NCI-H2196 (cell line): ENCODE measurements at regions not wholly inside any gene's neighbourhood (a gene's known extent, or its start where the extent isn't known, plus 50 kb on each side); places are given as distances from the start of the nearest gene placed in this dataset.
"Not testable (repeated sequence)": the region's sequence is repeated elsewhere in the genome, so short reads cannot be mapped to it uniquely, and the experiment has no call there.

Experiments
- DNase-seq: peaks from one replicate; lab custom pipeline; 2025; ENCODE audit not compliant: unreplicated experiment; lab: John Stamatoyannopoulos, UW

DNA sequence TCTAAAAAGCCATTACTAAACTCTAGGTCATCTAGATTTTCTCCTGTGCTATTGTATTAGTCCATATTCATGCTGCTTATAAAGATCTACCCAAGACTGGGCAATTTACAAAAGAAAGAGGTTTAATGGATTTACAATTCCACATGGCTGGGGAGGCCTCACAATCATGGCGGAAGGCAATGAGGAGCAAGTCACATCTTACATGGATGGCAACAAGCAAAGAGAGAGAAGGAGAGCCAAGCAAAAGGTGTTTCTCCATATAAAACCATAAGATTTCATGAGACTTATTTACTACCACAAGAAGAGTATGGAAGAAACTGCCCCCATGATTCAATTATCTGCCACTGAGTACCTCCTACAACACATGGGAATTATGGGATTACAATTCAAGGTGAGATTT, 69.6 kb upstream of the CCDC6 start:
- DNase-seq: not testable (repeated sequence)

DNA sequence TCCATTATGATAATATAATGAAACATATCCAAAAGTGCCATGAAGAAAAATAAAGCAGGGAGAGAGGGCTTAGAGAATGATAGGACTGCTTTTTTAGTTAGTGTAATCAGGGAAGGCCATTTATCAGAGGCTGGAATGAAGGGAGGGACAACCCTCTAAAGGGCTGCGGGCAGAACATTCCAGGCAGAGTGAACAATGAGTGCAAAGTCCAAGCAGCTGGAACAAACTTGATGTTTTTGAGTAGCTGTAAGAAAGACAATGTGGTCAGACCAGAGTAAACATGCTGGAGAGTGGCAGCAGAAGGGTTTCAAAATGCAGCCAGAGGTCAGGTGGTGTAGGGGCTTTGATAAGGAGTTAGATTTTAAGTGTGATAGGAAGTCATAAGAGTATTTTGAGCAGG, 65.6 kb upstream of the CCDC6 start:
- no peak for DNase-seq

DNA sequence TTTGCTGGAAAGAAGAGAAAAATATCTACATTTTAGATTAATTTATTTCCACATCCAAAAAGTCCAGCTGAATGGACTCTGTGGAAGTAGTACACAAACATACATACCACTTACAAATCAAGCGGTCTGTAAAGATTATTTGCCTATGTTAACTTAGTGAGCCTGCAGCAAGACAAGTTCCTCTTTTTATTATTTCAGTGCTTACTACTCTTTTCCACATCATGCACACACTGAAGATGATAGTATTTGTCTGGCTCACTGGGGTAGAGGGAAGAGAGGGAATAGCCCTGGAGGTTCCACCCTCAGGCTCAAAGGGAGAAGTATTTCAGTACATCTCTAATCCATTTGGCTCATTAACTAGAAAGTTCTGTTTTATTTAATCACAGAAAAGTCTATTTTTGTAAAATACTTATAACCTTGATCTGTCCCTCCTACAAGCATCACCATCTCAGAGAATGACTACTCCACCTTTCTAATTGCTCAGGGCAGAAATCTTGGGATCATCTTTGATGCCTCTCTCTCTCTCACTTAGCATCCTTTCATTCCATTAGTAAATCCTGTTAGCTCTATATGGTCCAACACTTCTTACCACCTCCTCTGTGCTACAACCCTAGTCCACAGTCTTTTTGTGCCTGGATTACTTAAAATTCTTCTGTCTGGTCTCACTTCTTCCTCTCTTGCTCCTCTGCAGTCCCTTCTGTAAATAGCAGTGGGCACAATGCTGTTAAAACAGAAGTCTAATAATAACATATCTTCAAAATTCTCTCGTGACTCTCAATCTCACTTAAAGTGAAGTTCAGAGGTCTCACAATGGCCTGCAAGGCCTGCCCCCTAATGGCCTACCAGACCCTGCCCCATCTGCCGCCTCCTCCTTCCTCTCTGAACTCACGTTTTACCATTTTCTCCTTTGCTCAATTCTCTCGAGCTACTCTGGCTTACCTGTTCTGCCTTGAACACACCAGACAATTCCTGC, 64.3 kb upstream of the CCDC6 start:
- DNase-seq: no peak

DNA sequence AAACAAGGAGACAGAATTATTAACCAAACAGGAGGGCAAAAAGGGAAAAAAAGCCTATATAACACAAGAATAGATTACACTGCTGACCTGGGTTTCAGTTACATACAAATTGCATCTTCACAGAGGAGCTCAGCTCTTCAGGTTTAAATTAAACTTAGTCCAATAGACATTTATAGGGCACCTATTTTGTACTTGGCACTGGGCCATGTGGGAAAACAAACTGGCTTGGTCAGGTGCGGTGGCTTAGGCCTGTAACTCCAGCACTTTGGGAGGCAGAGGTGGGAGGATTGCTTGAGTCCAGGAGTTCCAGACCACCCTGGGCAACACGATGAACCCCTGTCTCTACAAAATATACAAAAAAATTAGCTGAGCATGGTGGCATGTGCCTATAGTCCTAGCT, 62.3 kb upstream of the CCDC6 start:
- DNase-seq: no peak

DNA sequence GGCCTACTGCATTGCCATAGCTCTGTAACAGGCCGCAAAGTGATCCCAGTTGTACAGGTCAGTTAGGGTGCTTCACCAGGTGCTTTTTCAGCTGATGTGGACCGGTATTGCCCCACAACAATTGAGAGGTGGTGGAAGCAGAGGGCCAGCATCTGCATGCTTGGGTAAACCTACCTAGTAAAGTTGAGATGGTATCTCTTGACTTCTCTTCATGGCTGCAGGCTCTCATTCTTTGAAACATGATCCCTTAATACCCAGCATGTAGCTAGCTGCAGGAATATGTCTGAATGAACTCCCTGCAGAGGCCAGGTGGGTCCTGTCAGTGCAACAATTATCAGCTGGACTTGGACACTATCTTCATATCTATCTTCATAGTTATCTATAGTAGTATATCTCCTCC, 60.7 kb upstream of the CCDC6 start:
- peak; percentile 17 for DNase-seq

DNA sequence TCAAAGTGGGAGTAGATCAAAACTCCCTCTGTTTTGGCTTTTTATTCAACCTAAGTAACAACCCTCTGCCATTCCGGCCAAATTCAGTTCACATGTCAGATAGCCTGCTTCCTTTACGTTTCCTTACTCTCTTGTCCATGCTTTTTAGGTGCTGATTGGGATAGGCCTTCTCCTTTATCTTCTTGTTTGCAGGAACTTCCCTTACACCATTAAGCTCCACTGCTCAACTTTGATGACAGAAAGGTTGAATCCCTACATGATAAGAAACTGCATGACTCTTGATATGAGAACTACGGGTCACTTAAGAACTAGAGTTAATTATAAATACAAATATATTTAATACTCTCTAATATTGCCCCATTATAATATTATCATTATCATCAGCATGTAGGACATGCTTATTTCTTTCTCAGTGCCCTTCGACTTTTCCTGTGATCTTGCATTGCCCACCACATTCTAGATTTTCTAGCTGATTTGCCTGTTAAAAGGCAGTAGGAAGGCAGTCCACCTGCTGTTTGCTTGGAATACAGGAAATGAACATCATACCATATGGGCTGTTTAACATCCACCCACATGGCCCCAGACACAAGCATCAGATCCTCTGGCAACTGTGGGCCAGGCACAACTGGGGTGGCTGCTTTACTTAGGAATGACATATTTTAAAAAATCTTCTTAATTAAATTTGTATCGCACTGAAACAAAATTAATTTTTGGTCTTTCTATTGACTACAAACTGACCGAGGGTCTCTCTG, 59.7 kb upstream of the CCDC6 start:
- no peak for DNase-seq

DNA sequence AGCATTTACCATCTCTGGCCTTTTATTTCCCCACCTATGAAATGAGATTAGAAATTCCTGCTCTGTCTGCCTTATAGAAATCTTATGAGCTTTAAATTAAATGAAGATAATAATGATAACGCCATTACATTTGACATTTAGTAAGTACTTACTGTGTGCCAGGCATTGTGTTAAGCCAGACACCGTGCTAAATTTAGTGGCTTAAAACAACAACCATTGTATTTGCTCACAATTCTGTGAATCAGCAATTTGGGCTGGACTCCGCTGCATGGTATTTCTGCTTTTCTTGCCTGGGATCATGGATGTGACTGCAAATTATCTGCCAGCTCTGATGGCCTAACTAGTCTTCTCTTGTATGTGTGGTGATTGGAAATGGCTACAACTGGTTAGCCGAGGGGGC, 56.4 kb upstream of the CCDC6 start:
- DNase-seq: no peak

DNA sequence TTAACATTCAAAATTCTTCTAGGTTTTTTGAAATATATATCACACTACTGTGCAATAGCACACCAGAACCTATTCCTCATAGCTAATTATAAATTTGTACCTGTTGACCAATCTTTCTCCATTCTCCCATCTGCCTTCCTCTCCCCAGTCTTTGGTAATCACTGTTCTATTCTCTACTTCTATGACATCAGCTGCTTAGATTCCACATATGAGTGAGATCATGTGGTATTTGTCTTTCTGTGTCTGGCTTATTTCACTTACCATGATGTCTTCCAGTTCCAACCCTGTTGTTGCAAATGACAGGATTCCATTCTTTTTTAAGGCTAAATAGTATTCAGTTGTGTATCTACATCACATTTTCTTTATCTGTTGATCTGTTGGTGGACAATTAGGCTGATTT, 54.4 kb upstream of the CCDC6 start:
- DNase-seq: no peak

DNA sequence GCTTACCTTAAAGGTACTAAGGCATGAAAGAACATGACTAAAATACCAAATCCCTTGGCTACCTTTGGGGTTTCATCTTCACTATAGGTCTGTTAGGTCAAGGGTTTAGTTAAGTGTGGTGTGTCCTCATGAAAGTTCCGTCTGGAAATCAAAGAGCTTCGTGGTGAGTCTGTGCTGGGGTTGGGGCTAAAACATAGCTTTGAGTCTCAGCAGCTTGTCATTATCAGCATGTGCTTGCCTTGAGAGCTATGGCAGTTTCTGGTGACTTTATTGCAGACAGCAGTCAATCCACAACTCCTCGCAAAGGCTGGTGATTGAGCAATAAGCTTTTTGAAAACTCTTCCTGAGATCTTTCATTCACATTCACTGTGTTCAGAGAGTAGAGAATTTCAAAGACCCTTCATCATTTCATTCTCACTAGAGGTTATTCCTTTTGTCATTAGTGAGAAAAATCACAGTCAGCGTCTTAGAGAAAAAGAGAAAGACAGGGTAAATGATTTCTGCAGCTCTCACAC, 53.2 kb upstream of the CCDC6 start:
- DNase-seq: no peak

DNA sequence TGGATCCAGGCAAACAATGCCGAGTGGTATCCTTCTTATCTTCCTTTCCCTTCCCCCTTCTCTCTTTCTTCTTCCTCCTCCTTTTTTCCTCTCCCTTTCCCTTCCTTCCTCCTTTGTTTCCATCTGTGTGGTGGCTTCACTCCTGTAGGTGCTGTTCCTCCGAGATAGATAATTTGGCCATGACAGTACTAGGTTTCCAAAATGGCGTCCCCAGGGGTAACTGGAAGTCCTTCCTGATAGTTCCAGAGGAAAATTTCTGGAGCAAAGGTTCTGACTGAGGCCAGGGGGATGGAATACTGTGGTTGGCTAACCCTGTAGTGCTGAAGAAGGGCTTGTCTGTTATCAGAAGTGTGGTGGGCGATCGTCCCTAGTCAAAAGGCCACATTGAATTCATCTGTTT, 52.5 kb upstream of the CCDC6 start:
- no peak for DNase-seq

DNA sequence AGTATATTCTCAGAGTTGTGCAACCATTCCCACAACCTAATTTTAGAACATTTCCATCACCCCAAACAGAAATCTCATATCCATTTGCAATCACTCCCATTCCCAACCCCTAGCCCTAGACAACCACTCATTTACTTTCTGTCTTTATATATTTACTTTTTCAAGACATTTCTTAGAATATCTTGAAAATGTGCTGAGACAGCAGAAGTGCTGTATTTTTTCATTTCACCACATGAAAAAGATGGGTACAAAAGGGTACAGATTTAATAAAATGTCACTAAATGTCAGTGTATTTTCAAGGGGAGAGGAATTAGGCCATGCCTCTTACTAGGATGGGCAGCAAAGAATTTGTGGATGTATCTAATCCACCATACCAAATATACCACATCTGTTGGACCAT, 51.6 kb upstream of the CCDC6 start:
- DNase-seq: no peak
